CD4-positive, alpha-beta T cell treated with Interleukin-21 for 1 hour (primary cell): ENCODE measurements at regions not wholly inside any gene's neighbourhood (a gene's known extent, or its start where the extent isn't known, plus 50 kb on each side); places are given as distances from the start of the nearest gene placed in this dataset.

ENCODE experiments used
- DNase-seq: peaks from one replicate; pipeline ENCODE4 v3.0.0-alpha.2; 2020

- no peak for DNase-seq
Measured at GRCh38 chr7:11895337-11895736, 63.3 kb upstream of the THSD7A start.

DNA sequence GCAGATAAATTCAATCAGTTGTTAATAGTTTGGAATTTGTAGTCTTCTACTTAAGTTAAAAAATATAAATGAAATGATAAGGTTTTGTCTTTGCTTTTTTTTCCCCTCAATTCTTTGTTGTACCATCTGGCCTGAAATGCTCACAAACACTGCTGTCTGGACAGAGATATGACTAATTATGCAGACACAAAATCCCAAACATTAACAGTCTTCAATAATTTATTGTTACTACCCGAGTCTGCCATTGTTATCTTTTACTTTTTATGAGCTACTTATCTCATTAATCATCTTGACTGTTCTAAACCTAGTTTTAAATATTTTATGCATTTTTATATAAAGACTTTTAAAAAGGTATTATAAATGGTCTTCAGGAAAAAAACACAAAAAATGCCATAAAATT lies 64.7 kb upstream of the THSD7A start:
- no peak for DNase-seq

DNA sequence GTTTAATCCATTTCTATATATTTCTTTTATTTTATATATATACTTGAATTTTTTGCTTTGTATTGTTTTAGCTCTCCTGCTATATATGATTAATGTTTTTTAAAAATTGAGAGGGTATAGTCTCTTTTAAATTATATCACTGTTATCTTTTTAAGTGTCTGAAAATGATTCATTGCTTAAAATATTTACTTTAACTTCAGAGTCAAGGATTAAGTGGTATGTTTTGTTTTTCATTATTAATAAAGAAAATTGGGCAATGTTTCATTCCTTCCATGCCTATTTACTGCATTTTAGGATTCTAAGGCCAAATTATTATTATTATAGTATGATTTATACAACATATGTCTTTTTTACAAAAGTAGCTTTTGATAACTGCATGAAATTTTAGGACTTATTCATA lies 67.2 kb upstream of the THSD7A start:
- no peak for DNase-seq

DNA sequence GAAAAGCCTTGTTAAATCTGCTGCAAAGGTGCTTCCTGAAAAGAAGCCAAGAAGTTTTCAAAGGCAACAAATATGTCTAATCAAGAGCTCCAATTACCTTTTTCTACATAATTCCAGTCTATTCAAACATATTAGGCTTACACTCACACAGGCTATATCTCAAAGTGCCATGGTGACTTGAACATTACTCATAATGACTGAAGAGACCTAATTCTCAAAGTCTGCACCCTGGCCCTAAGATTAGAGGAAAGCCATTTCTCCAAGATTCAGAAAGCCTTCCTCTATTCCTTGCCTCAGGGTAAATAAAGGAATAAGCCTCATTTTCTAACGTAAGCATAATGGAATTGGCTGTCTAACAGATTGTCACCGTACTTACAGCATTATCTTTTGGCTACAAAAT lies 78.3 kb upstream of the THSD7A start:
- DNase-seq, result no peak

GRCh38 chr7:11911900-11912299 lies 79.9 kb upstream of the THSD7A start:
- no peak for DNase-seq

DNA sequence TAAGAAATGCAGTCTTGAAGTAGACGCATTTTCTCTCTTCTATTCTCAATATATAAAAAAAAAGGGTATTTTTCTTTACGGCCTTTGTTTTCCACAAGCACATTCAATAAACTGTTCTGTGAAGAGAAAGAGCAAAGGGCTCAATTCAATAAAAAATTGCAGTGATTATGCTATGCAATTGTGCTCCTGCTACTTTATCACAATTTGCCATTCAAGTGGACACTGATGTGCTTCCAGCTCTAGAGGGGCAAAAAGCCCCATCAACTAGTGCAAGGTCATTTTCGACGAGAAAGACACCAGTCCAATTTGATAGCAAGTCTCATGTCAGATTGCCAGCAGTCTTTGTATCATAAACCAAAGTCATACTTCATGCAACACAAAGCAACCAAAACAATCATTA lies 82.6 kb upstream of the THSD7A start:
- DNase-seq, result no peak

DNA sequence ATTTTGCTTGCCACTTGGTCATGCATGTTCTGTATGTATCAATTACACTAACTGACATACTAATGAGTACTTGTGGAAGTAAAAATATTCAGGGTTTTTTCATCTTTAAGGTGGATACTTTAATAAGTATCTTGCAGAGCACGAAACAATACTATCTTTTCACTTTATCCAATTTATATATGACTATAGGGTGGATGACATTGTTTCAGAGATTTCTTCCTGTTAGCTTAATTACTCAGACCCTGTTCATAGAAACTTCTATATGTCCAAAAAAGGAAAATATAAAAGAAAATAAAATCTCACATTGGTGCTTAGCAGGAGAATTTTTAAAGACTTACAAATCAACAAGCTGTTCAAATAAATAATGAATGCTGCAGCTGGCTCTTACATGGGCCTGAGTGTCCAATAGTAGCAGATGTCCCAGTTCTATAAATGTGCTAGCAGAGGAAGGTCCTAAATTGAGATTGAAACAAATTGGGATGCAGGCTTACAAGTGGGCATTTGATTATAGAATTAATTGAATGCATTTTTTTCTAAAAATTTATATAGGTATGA lies 91.5 kb upstream of the THSD7A start:
- DNase-seq, result no peak

GRCh38 chr7:11931307-11931706 lies 99.3 kb upstream of the THSD7A start:
- no peak for DNase-seq

GRCh38 chr7:11934796-11935195 lies 102.8 kb upstream of the THSD7A start:
- no peak for DNase-seq

DNA sequence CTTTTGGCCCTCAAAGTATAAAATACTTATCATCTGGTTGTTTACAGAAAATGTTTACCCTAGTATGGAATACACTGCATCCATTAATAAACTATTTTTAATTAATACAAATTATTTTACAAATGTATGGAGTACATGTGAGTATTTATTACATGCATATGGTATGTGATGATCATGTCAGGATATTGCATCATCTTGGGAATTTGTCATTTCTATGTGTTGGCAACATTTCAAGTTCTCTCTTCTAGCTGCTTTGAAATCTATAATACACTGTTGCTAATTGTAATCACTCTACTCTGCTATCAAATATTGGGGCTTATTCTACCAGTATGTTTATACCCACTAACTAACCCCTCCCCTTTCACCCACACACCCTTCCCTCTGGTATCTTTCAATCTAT lies 103.9 kb upstream of the THSD7A start:
- no peak for DNase-seq

GRCh38 chr7:11946794-11947193 lies 114.8 kb upstream of the THSD7A start:
- no peak for DNase-seq

DNA sequence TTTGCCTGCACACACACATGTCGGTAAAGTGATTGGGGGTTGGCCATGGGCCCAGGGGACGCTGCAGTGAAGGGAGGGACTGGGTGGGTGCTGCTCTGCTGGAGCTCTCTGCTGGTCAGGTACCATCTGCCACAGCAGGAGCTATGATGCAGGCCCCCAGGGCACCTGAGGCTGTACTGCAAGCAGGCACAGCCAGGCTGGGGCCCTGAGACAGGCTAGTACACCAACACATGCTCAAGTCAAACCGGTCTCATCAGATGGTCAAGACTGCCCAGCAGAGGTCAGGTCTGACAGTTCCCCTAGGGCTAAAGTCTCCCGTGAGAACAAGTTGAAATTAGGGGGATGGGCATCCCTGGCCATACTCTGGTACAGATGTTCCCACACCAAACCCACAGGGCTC lies 118.3 kb upstream of the THSD7A start:
- no peak for DNase-seq

GRCh38 chr7:11950942-11951341 lies 118.9 kb upstream of the THSD7A start:
- no peak for DNase-seq

GRCh38 chr7:11951909-11952308 lies 119.9 kb upstream of the THSD7A start:
- no peak for DNase-seq

GRCh38 chr7:11952972-11953371 lies 121.0 kb upstream of the THSD7A start:
- no peak for DNase-seq

DNA sequence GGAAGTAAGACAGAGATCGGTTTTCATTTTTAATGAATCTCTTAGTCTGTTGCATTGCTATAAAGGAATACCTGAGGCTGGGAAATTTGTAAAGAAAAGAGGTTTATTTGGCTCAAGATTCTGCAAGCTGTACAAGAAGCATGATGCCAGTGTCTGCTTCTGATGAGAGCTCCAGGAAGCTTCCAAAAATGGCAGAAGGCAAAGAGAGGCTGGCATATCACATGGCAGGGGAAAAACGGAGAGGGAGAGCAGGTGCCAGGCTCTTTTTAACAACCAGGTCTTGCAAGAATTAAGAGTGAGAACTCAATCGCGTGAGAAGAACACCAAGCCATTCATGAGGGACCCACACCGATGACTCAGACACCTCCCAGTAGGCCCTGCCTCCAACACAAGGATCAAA lies 125.0 kb upstream of the THSD7A start:
- no peak for DNase-seq

- DNase-seq, result no peak
Measured at GRCh38 chr7:11957956-11958355, 126.0 kb upstream of the THSD7A start.

DNA sequence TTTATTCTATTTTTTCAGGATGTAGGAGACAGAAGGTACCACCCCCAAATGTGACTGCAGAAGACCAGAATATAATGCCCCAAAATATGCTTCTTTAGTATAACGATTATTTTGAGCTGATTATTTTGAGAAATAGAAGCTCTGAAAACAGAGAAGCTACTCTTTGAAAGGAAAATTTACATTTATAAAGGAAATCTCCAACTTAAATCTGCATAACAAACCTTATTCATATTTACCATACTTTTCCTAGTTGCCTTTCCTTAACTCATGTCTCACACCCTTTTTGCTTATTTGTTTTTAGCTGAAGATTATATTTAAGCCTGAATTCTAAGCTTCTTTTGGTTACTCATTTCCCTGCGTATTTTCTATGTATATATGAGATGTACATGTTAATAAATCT lies 127.1 kb upstream of the THSD7A start:
- no peak for DNase-seq

- no peak for DNase-seq
Measured at GRCh38 chr7:11960621-11961020, 128.6 kb upstream of the THSD7A start.

GRCh38 chr7:11969643-11970042 lies 137.6 kb upstream of the THSD7A start:
- DNase-seq, result no peak

- no peak for DNase-seq
Measured at GRCh38 chr7:11970132-11970531, 138.1 kb upstream of the THSD7A start.

GRCh38 chr7:11985376-11985775 lies 153.4 kb upstream of the THSD7A start:
- DNase-seq, result no peak

DNA sequence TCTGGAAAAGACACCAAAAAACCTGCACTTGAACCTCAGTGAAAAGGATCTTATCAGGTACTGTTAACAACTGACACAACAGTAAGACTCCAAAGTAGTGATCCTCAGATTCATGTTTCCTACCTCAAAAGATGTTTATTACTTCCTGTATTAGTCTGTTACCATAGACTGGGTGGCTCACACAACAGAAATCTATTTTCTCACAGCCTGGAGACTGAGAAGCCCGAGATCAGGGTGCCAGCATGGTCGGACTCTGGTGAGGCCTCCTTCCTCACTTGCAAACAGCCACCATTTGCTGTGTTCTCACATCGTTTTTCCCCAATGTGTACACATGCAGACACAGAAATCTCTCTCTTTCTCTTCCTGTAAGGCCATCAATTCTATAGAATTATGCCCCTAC lies 154.0 kb upstream of the THSD7A start:
- no peak for DNase-seq

DNA sequence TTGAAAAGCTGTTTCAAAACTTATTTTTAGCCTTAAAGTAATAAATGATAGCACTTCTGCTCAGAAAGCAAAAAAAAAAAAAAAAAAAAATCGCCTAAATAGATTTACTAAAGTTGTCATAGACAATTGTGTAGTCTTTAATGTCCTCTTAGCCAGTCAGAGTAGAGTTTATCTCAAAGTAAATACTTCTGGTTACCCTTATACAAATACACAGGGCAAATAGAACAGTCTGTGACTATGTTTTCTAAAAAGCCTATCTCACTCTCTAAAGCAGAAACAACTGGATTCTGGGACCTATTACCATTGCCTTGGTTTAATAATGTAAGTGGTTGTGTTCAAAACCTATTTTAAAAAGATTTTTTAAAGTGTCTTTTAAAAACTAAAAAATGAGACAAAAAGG lies 156.2 kb upstream of the THSD7A start:
- DNase-seq, result no peak

GRCh38 chr7:12002428-12002827 lies 170.4 kb upstream of the THSD7A start:
- DNase-seq, result no peak

DNA sequence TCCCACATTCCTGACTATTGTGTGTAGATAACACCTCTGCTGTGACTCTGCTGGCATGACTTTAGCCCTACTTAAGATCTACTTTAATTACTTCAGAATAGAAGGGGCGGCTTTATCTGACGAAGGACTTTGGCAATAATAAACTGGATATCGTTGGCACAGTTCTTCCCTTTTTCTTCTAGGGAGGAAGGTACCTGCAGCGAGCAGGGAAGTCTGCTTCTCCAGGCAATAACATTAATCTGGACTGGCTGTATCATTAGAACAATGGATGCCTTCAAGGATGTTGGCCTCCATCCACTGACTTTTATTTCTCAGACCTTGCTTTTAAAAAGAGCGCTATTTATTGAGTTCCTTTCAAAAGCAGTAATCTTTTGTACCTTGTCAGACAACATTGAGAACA lies 172.6 kb upstream of the THSD7A start:
- no peak for DNase-seq
